IPS-20b (cell line): ENCODE measurements at regions not wholly inside any gene's neighbourhood (a gene's known extent, or its start where the extent isn't known, plus 50 kb on each side); places are given as distances from the start of the nearest gene placed in this dataset.
"Not testable (repeated sequence)": the region's sequence is repeated elsewhere in the genome, so short reads cannot be mapped to it uniquely, and the experiment has no call there.

ENCODE experiments used
- H3K27ac ChIP-seq: one replicate; pipeline ENCODE4 v1.5.1; 2013; ENCODE audit warnings: low read length
- H3K27me3 ChIP-seq: 2 replicates; pipeline ENCODE4 v1.6.1; 2013; ENCODE audit warnings: mild to moderate bottlenecking, low read length, inconsistent platforms; ENCODE audit not compliant: insufficient read depth
- H3K36me3 ChIP-seq: 2 replicates; pipeline ENCODE4 v1.6.1; 2013; ENCODE audit warnings: low read depth, mild to moderate bottlenecking, inconsistent platforms, low read length, moderate library complexity; ENCODE audit not compliant: insufficient read depth
- H3K4me1 ChIP-seq: 2 replicates; pipeline ENCODE4 v1.6.1; 2013; ENCODE audit warnings: mild to moderate bottlenecking, control low read depth, inconsistent platforms, low read length, moderate library complexity; ENCODE audit not compliant: insufficient read depth
- H3K4me3 ChIP-seq: 2 replicates; pipeline ENCODE4 v1.5.1; 2013; ENCODE audit warnings: mild to moderate bottlenecking, low read length, inconsistent platforms
- H3K9ac ChIP-seq: 2 replicates; pipeline ENCODE4 v1.6.1; 2013; ENCODE audit warnings: low read depth, mild to moderate bottlenecking, inconsistent platforms, low read length, moderate library complexity
- H3K9me3 ChIP-seq: 2 replicates; pipeline ENCODE4 v1.6.1; 2013; ENCODE audit warnings: mild to moderate bottlenecking, low read depth, low read length, inconsistent platforms; ENCODE audit not compliant: insufficient read depth

DNA sequence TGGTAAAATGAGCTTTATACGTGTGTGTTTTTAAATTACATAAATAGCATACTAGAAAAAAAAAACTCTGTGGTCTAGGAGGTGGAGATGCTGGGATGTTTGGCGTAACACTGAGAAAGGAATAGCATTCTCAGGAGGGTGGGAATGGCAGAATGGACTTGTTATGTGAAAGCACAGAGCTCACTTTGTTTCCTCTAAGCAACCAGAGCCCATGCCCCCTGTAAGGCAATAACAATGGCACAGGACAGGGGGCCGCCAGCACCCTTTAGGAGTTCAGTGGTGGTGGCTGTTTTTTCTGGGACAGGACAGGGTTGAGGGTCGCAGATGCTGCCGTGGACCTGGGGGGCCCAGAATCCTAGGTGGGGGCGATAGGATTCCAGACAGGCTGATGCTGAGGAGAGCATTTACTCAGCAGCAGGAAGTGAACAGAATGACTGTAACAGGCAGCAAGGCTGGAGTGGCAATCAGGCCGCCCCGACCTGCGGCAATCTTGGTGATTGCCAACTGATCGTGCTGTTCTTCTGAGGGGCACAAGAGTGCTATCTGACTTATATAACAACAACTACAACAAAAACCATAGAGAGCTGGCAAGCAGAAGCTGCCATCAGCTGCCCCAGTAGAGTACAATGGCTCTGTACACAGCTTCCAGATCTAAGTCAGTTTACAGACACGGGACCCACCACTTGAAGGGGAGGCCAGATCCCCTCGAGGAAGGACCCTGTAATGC is 160.4 kb downstream of the UACA start:
- H3K27ac ChIP-seq, result no peak overlapping the region
- H3K4me3 ChIP-seq, result no peak overlapping the region
- H3K27me3 ChIP-seq, result no peaks in the 10 kb centered on the region
- peaks cover 11% of the 10 kb centered on the region; the same call in 1 of the 2 replicates for H3K4me1 ChIP-seq
- H3K36me3 ChIP-seq, result no peaks in the 10 kb centered on the region
- H3K9me3 ChIP-seq, result 0 out of 2 replicates have a peak, but pooled peaks cover 5% of the 10 kb centered on the region
- no peak overlapping the region for H3K9ac ChIP-seq

DNA sequence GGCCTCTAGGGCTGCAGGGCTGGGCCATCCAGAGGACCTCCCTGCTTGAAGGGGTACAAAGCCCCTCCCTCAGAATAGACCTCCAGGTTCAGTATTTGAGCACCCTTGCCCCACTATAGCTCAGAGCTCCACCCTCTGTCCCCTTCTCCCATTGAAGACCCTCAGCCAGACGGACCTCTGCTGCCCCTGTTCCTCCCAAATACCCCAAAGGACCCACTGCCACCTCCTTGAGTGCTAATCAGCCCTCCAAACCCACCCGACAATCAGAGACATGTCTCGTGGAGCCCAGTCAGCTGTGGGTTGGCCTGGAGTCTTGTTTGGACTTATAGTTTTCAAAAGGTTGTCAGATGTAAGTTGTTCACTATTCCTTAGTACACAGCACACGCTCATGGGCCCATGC is 161.1 kb downstream of the UACA start:
- Histone ChIP-seq H3K9ac (no peak overlapping the region), H3K9me3 (0 out of 2 replicates have a peak, but pooled peaks cover 5% of the 10 kb centered on the region), H3K36me3 (no peaks in the 10 kb centered on the region), H3K27me3 (no peaks in the 10 kb centered on the region), H3K4me1 (peaks cover 11% of the 10 kb centered on the region; the same call in 1 of the 2 replicates), H3K27ac (no peak overlapping the region), H3K4me3 (no peak overlapping the region)

DNA sequence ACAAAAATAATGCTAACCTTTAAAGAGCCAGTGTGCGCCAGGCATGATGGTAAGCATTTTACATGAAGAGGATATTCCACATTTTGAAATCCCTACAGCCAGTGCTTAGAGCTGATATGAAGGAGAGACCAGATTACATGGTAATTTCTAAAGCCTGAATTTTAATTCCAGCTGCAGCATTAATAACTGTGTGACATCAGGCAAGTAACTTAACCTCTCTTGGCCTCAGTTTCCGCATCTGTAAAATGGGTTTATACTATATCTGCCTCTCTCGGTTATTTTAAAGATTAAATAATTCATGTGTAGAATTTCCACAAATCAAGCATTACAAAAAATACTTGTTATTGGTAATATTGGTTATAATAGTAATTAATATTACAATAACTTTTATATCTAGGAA is 165.4 kb downstream of the UACA start:
- Histone ChIP-seq H3K9me3 (peaks cover 13% of the 10 kb centered on the region), H3K4me1 (no peaks in the 10 kb centered on the region), H3K4me3 (no peak overlapping the region), H3K27ac (no peak overlapping the region), H3K27me3 (no peaks in the 10 kb centered on the region), H3K9ac (no peak overlapping the region), H3K36me3 (no peaks in the 10 kb centered on the region)

DNA sequence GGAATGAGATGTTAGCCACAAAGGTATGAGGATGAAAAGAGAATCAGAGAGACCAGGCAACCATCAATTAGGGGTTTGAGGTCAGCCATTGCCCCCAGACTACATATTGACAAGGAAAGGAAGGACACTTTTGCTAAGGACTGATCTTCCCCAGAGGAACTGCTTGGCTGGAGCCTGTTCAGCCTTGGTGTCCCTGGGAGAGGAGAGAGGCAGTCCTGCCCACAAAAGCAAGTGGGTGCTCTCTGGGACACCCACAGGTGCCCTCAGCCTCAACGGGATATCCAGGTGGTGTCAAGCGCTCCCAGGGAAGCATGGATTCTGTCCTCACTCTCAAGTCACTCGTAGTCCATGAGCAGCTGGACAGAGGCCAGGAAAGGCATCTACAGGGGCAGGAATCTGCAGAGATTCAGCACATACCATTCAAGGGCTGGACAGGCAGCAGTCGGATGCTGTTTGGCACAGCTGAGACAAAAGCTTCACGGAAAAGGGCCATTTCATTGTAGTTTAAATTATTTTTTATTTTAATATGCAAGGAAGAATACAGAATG is 166.2 kb downstream of the UACA start:
- no peaks in the 10 kb centered on the region for H3K4me1 ChIP-seq
- H3K27ac ChIP-seq, result no peak overlapping the region
- no peaks in the 10 kb centered on the region for H3K27me3 ChIP-seq

DNA sequence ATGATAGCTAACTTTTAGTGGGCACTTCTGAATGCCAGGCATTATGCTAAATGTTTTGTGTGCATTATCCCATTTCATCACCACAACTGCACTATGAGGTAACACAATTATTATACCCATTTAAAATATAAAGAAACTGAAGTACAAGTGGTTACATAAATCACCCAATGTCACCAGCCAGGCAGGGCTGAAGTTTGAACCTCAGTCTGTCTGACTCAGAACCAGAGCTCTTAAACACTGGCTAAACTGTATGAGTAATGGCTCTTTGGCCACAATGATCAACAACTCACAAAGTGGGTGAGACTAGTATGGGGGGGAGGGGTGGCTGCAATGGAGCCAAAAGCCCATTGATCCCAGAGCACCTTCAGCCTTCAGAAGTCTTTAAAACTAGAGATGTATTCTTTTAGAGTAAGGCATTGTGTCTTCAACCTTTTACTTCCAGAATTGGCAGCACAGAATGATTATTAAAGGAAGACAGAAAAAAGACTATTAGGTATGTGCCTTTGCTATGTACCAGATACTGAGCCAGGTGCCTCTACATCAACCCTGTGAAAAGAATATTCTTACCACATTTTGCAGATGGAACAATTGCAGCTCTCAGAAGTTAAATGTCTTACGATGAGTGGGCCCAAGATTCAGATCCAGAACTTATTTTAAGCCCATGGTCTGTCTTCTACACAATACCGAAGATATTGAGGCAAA is 166.9 kb downstream of the UACA start:
- Histone ChIP-seq H3K9me3 (peaks cover 13% of the 10 kb centered on the region), H3K27me3 (no peaks in the 10 kb centered on the region), H3K9ac (no peak overlapping the region), H3K4me1 (no peaks in the 10 kb centered on the region), H3K4me3 (no peak overlapping the region), H3K36me3 (no peaks in the 10 kb centered on the region), H3K27ac (no peak overlapping the region)

More for the DNA sequence above, 166.2 kb downstream of the UACA start:
- H3K4me3 ChIP-seq, result no peak overlapping the region
- H3K9ac ChIP-seq, result no peak overlapping the region
- no peaks in the 10 kb centered on the region for H3K36me3 ChIP-seq
- H3K9me3 ChIP-seq, result peaks cover 13% of the 10 kb centered on the region

DNA sequence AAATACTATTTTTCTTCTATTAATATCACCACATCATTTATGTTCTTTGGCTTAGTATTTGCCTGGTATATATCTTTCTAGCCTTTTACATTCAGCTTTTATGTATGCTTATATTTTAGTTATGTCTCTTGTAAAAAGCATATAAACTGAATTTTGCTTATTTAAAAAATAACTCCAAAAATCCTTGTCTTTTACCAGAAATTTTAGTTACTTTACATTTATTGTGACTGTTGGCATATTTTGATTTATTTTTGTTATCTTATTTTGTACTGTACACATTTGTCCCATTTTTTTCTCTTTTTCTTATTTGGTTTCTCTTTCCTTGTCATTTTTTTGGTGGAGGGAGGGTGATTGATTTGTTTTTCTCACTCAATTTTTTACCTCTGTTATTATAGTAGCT is 169.6 kb downstream of the UACA start:
- Histone ChIP-seq H3K27me3 (no peaks in the 10 kb centered on the region), H3K4me3 (no peak overlapping the region), H3K36me3 (no peaks in the 10 kb centered on the region), H3K27ac (no peak overlapping the region), H3K9ac (no peak overlapping the region), H3K9me3 (peaks cover 9% of the 10 kb centered on the region), H3K4me1 (no peaks in the 10 kb centered on the region)

DNA sequence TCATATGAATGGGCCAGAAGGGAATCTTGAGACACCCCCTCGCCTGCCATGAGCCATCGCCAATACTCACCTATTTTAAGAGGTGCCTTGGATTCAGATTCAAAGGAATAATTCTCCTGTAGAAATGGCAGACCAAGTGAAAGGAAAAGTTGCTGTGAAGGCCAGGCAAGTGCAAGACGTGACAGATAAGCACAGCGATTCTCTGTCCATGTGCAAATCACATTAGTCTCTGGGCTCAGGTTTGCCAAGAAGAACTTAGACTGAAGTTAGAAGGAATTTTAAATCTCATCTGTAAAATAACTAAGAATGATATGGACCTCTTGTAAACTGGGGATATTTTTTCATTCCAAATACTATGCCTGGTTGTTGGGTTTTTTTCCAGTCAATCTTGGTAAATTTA is 173.6 kb downstream of the UACA start:
- Histone ChIP-seq H3K27me3 (peaks cover 13% of the 10 kb centered on the region), H3K9ac (no peak overlapping the region), H3K4me1 (0 out of 2 replicates have a peak, but pooled peaks cover under 1% of the 10 kb centered on the region), H3K4me3 (no peak overlapping the region), H3K27ac (no peak overlapping the region), H3K36me3 (no peaks in the 10 kb centered on the region), H3K9me3 (peaks cover 9% of the 10 kb centered on the region)

DNA sequence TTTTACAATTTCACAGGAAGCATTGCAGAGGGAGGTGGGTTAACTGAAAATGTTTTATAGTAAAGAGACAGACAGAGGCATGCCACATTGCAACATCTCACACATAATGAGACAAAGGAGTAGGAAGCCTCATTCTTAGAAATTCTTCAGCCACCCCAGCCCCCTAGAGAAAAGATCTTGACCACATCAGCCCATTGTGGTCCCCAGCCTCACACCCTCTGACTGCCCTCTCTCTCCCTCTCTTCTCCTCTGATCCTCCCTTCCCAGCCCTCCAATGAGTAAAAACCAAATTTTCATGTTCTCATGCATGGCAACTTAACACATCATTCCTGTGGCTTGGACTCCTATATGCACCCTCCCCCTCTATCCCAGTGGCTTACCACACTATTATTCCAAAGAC is 174.1 kb downstream of the UACA start:
- 0 out of 2 replicates have a peak, but pooled peaks cover 6% of the 10 kb centered on the region for H3K4me1 ChIP-seq
- no peak overlapping the region for H3K4me3 ChIP-seq
- H3K9me3 ChIP-seq, result peaks cover 7% of the 10 kb centered on the region
- no peak overlapping the region for H3K9ac ChIP-seq
- H3K27ac ChIP-seq, result no peak overlapping the region
- peaks cover 18% of the 10 kb centered on the region for H3K27me3 ChIP-seq
- no peaks in the 10 kb centered on the region for H3K36me3 ChIP-seq

DNA sequence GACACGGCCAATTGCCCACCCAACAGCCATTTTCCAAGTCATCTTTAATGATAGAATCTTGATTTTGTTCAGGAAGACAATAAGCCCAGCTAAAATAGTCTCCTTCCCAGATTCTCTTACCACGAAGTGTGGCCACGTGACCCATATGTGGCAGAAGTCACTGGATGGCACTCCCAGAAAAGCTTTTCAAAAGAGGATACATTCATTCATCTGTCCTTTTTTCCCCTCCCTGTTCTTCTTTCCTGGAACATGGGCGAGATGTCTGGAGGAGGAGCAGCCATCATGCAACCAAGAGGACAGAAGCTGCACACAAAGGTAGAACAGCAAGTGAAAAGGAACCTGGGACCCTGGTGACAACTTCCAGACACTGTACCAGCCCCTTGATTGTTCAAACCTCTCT is 174.7 kb downstream of the UACA start:
- Histone ChIP-seq H3K4me3 (no peak overlapping the region), H3K27ac (no peak overlapping the region)

DNA sequence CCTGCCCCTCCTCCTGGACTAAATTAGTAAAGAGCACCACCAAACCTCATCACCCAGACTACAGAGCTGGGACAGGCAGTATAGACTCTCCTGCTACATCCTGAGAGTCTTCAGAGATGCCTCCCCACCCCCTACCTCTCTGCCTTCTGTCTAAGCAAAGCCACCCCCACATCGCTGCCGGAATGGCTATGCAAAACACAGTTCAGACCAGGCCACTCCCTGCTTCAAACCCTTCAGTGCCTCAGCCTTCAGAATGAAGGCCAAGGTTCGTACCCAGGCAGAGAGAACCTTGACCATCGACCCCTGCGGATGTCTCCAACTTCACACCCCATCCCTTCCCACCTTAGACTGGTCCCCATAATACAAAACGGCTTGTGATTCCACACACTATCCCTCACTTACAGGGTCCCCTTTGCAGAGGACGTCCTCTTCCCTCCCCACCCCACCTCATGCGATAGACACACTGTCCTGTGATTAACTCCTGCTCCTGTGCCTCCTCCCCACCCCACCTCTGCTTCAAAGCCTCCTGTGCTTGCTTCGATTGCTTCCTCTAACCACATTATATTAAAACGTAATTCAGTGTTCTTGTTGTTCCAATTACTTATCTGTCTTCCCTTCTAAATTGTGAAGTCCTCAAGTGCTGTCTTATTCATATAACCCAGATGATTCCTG is 175.3 kb downstream of the UACA start:
- no peak overlapping the region for H3K4me3 ChIP-seq

More for the DNA sequence above, 174.7 kb downstream of the UACA start:
- H3K27me3 ChIP-seq, result peaks cover 23% of the 10 kb centered on the region
- no peak overlapping the region for H3K9ac ChIP-seq
- H3K9me3 ChIP-seq, result peaks cover under 1% of the 10 kb centered on the region; the same call in 1 of the 2 replicates
- H3K4me1 ChIP-seq, result 0 out of 2 replicates have a peak, but pooled peaks cover 6% of the 10 kb centered on the region
- no peaks in the 10 kb centered on the region for H3K36me3 ChIP-seq

DNA sequence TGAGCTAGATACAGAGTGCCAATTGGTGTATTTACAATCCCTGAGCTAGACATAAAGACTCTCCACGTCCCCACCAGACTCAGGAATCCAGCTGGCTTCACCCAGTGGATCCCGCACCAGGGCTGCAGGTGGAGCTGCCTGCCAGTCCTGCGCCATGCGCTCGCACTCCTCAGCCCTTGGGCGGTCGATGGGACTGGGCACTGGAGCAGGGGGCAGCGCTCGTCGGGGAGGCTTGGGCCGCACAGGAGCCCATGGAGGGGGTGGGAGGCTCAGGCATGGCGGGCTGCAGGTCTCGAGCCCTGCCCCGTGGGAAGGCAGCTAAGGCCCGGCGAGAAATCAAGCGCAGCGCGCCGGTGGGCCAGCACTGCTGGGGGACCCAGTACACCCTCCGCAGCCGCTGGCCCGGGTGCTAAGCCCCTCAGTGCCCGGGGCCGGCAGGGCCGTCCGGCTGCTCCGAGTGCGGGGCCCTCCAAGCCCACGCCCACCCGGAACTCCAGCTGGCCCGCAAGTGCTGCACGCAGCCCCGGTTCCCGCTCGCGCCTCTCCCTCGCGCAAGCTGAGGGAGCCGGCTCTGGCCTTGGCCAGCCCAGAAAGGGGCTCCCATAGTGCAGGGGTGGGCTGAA is 176.2 kb downstream of the UACA start:
- H3K9me3 ChIP-seq, H3K36me3 ChIP-seq: not testable (repeated sequence)

More for the DNA sequence above, 175.3 kb downstream of the UACA start:
- Histone ChIP-seq H3K4me1 (0 out of 2 replicates have a peak, but pooled peaks cover 6% of the 10 kb centered on the region), H3K27ac (no peak overlapping the region), H3K27me3 (peaks cover 23% of the 10 kb centered on the region), H3K36me3 (no peaks in the 10 kb centered on the region), H3K9ac (no peak overlapping the region), H3K9me3 (no peaks in the 10 kb centered on the region)

More for the DNA sequence above, 176.2 kb downstream of the UACA start:
- not testable (repeated sequence) for H3K9ac ChIP-seq, H3K4me3 ChIP-seq, H3K27ac ChIP-seq, H3K4me1 ChIP-seq
- H3K27me3 ChIP-seq, result peaks cover 23% of the 10 kb centered on the region
